Astrocyte (in vitro differentiated cells and primary cell): ENCODE measurements at regions not wholly inside any gene's neighbourhood (a gene's known extent, or its start where the extent isn't known, plus 50 kb on each side); places are given as distances from the start of the nearest gene placed in this dataset.

Experiments used
- EZH2 ChIP-seq: IDR thresholded peaks from 2 replicates; pipeline ENCODE4 v1.6.1; 2012; ENCODE audit warnings: mild to moderate bottlenecking, low read length, inconsistent platforms; ENCODE audit not compliant: insufficient read depth
- TF ChIP-seq, protein P1 (sequence below): IDR thresholded peaks from 2 replicates; pipeline ENCODE4 v1.5.1; 2011; ENCODE audit warnings: low read depth, mild to moderate bottlenecking, inconsistent platforms, low read length, moderate library complexity; ENCODE audit not compliant: insufficient read depth

DNA sequence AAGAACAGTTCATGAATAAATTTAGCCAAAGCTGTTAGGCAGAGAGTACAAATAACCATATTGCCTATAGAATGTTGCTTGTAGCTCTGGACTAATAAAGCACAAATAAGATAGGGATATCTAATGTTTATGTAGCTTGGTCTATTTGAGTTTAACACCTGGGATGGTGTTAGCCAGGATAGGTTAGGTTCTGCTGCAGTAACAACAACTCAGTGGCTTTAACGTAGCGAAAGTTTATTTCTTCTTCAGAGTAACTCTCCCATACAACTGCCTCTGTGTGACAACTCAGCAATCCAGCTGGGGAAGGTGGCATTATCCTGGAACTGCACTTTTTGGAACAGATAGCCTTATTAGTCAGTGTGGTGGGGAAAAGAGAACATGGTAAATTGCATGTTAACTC is 52.2 kb upstream of the STEAP4 start:
- TF ChIP-seq, protein P1, sequence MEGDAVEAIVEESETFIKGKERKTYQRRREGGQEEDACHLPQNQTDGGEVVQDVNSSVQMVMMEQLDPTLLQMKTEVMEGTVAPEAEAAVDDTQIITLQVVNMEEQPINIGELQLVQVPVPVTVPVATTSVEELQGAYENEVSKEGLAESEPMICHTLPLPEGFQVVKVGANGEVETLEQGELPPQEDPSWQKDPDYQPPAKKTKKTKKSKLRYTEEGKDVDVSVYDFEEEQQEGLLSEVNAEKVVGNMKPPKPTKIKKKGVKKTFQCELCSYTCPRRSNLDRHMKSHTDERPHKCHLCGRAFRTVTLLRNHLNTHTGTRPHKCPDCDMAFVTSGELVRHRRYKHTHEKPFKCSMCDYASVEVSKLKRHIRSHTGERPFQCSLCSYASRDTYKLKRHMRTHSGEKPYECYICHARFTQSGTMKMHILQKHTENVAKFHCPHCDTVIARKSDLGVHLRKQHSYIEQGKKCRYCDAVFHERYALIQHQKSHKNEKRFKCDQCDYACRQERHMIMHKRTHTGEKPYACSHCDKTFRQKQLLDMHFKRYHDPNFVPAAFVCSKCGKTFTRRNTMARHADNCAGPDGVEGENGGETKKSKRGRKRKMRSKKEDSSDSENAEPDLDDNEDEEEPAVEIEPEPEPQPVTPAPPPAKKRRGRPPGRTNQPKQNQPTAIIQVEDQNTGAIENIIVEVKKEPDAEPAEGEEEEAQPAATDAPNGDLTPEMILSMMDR = no peak
- TF ChIP-seq EZH2 = no peak
